ENCODE measurements at regions not wholly inside any gene's neighbourhood (a gene's known extent, or its start where the extent isn't known, plus 50 kb on each side); places are given as distances from the start of the nearest gene placed in this dataset.

GRCh38 chr13:108115738-108116137 is 99.6 kb downstream of the LIG4 start:
- H3K4ac ChIP-seq (ENCODE audit: low read depth, low read length), result no peak overlapping the region
- no peak for DNase-seq
- no peak overlapping the region for H3T11ph ChIP-seq (ENCODE audit: low read length)
- H3K27me3 Mint-ChIP-seq (ENCODE audit: low read depth), result no peaks in the 10 kb centered on the region
- H2BK120ac ChIP-seq (ENCODE audit: low read depth, low read length, poor library complexity, severe bottlenecking), result no peak overlapping the region
- H3K4me3 Mint-ChIP-seq, result no peak overlapping the region
- no peak overlapping the region for H3K18ac ChIP-seq (ENCODE audit: insufficient read length, low read depth, low read length)
- H3K4me2 ChIP-seq (ENCODE audit: insufficient read depth, insufficient read length, low read length), result no peak overlapping the region
- no peak overlapping the region for H2BK5ac ChIP-seq (ENCODE audit: insufficient read length, low read length)
- H3K56ac ChIP-seq (ENCODE audit: insufficient read length, low read depth, low read length), result no peak overlapping the region
- H4K20me1 ChIP-seq (ENCODE audit: control insufficient read depth, insufficient read depth, insufficient read length), result no peaks in the 10 kb centered on the region
- no CpG with 5 or more reads among the region's 1 CpG for WGBS (ENCODE audit: extremely low coverage, insufficient read length, low lambda C conversion rate)
- H3K14ac ChIP-seq (ENCODE audit: insufficient read depth, low read length), result no peak overlapping the region
- no peak overlapping the region for H4K5ac ChIP-seq (ENCODE audit: insufficient read length, low read depth, low read length)
- no peaks in the 10 kb centered on the region; a peak in 1 of 5 replicates for H3K9me3 Mint-ChIP-seq
- H2AK5ac ChIP-seq (ENCODE audit: insufficient read length, low read length), result no peak overlapping the region
- H3K27ac ChIP-seq (ENCODE audit: insufficient read length, low read depth, low read length), result no peak overlapping the region
- no peak overlapping the region for H2BK20ac ChIP-seq (ENCODE audit: low read depth, low read length, poor library complexity, severe bottlenecking)
- H2AFZ ChIP-seq (ENCODE audit: low read length), result no peak overlapping the region
- H4K91ac ChIP-seq (ENCODE audit: insufficient read length, low read depth, low read length), result no peak overlapping the region
- peaks cover 5 to 10% of the 10 kb centered on the region in 2 experiments; a peak in 3 of 4 replicates for H3K4me1 Mint-ChIP-seq
- H3K23me2 ChIP-seq (ENCODE audit: insufficient read length, low read depth, low read length, poor library complexity, severe bottlenecking), result no peaks in the 10 kb centered on the region
- no peak overlapping the region for H3K23ac ChIP-seq (ENCODE audit: insufficient read length, low read depth, low read length)
- H3K9me3 ChIP-seq (ENCODE audit: control insufficient read depth, low read depth, low read length), result no peaks in the 10 kb centered on the region
- no peak overlapping the region for H4K8ac ChIP-seq (replicated peaks; ENCODE audit: insufficient read length, low read depth, low read length)
- no peaks in the 10 kb centered on the region for H3K79me2 ChIP-seq (ENCODE audit: insufficient read depth, low read length)
- TF ChIP-seq CTCF (conservative IDR thresholded peaks at IDR 0.05), result no peak
- no peaks in the 10 kb centered on the region for H3K79me1 ChIP-seq (ENCODE audit: insufficient read depth, low read depth, low read length, poor library complexity, severe bottlenecking)
- no peak overlapping the region for H3K27ac Mint-ChIP-seq
- no peaks in the 10 kb centered on the region for H3K27me3 ChIP-seq (ENCODE audit: insufficient read depth, low read length)
- no peak overlapping the region for H2BK15ac ChIP-seq (ENCODE audit: low read depth, low read length)
- no peaks in the 10 kb centered on the region for H3K36me3 Mint-ChIP-seq (ENCODE audit: insufficient read depth in 1 of 3, low read depth in 3 of 3)
- H3K9ac ChIP-seq (ENCODE audit: extremely low read depth, insufficient read length, low read length), result no peak overlapping the region
- no peak overlapping the region for H2BK12ac ChIP-seq (ENCODE audit: insufficient read length, low read depth, low read length)
- no peaks in the 10 kb centered on the region for H3K4me1 ChIP-seq (ENCODE audit: insufficient read depth, low read length)

Measured in H9 (cell line).